OCI-LY7 (cell line): ENCODE measurements at regions not wholly inside any gene's neighbourhood (a gene's known extent, or its start where the extent isn't known, plus 50 kb on each side); places are given as distances from the start of the nearest gene placed in this dataset.

Source experiments
- BruUV-seq: library from RNA; stranded (reverse); fragments of 400-500 nt; replicated peaks from 2 replicates; lab custom pipeline; 2021; lab: Mats Ljungman, UMichigan
- CTCF ChIA-PET: fragments of 300-600 bp; sonication (Branson Sonifier 250); formaldehyde crosslinking; loops from one replicate; lab custom pipeline; 2022; ENCODE audit warnings: antibody characterized with exemption; ENCODE audit not compliant: unreplicated experiment; lab: Charles Lee
- POLR2A ChIA-PET: fragments of 300-600 bp; sonication (Branson Sonifier 250); formaldehyde crosslinking; loops from one replicate; lab custom pipeline; 2022; ENCODE audit warnings: antibody characterized with exemption; lab: Charles Lee
- DNase-seq: peaks from one replicate; pipeline ENCODE4 v3.0.0-alpha.2; 2015; ENCODE audit warnings: low spot score
- H2AFZ ChIP-seq: fragments of 200-600 bp; sonication (generic), shearing (Covaris generic); 2 replicates; pipeline ENCODE4 v1.6.1; 2014; ENCODE audit warnings: mild to moderate bottlenecking, antibody characterized with exemption, low read length, moderate library complexity
- H3K27ac ChIP-seq: fragments of 200-600 bp; sonication (generic); 2 replicates; pipeline ENCODE4 v1.5.1; 2014; ENCODE audit warnings: mixed run types, low read depth, mild to moderate bottlenecking, moderate library complexity, low read length, inconsistent platforms; ENCODE audit not compliant: poor library complexity, severe bottlenecking
- H3K36me3 ChIP-seq: fragments of 200-600 bp; sonication (generic); 2 replicates; pipeline ENCODE4 v1.6.1; 2014; ENCODE audit warnings: mild to moderate bottlenecking, antibody characterized with exemption, low read length, moderate library complexity, mixed read lengths; ENCODE audit not compliant: insufficient read depth
- H3K4me1 ChIP-seq: fragments of 200-600 bp; sonication (generic); 2 replicates; pipeline ENCODE4 v1.5.1; 2014; ENCODE audit warnings: mild to moderate bottlenecking, low read length; ENCODE audit not compliant: insufficient read depth, poor library complexity, severe bottlenecking
- H3K4me2 ChIP-seq: fragments of 200-600 bp; sonication (generic); 2 replicates; pipeline ENCODE4 v1.6.1; 2014; ENCODE audit warnings: mild to moderate bottlenecking, low read length
- H3K4me3 ChIP-seq: fragments of 200-600 bp; sonication (generic); 2 replicates; pipeline ENCODE4 v1.5.1; 2014; ENCODE audit warnings: mild to moderate bottlenecking, low read depth, low read length; ENCODE audit not compliant: poor library complexity, severe bottlenecking
- H3K79me2 ChIP-seq: fragments of 200-600 bp; sonication (generic); 2 replicates; pipeline ENCODE4 v1.6.1; 2016; ENCODE audit warnings: low read depth, mild to moderate bottlenecking, low read length, moderate library complexity, mixed read lengths; ENCODE audit not compliant: insufficient read depth
- H3K9me2 ChIP-seq: fragments of 200-600 bp; sonication (generic); 2 replicates; pipeline ENCODE4 v1.6.1; 2016; ENCODE audit warnings: mild to moderate bottlenecking, low read length, mixed read lengths; ENCODE audit not compliant: insufficient read depth
- H3K9me3 ChIP-seq: fragments of 200-600 bp; sonication (generic); 2 replicates; pipeline ENCODE4 v1.6.1; 2014; ENCODE audit warnings: mild to moderate bottlenecking, mixed run types, low read length, mixed read lengths
- H4K20me1 ChIP-seq: fragments of 200-600 bp; sonication (generic); 2 replicates; pipeline ENCODE4 v1.6.1; 2014; ENCODE audit warnings: mild to moderate bottlenecking, antibody characterized with exemption, low read length, moderate library complexity, mixed read lengths; ENCODE audit not compliant: insufficient read depth
- EZH2phosphoT487 ChIP-seq: fragments of 200-600 bp; sonication (generic); IDR thresholded peaks from 2 replicates; pipeline ENCODE4 v1.6.1; 2018; ENCODE audit warnings: low read depth, borderline replicate concordance, mild to moderate bottlenecking, mixed run types, antibody characterized with exemption, low read length, moderate library complexity, mixed read lengths
- intact Hi-C: fragments of 100-400 bp; cut with micrococcal nuclease; formaldehyde crosslinking; loops from one replicate; pipeline ENCODE4 v1.10.0; 2022; ENCODE audit not compliant: unreplicated experiment
- TF ChIP-seq, protein P1 (sequence below): fragments of 200-600 bp; sonication (generic); conservative IDR thresholded peaks from 2 replicates; pipeline ENCODE4 v1.5.1; 2014; ENCODE audit warnings: mild to moderate bottlenecking, antibody characterized with exemption, low read length, moderate library complexity, mixed read lengths

DNA sequence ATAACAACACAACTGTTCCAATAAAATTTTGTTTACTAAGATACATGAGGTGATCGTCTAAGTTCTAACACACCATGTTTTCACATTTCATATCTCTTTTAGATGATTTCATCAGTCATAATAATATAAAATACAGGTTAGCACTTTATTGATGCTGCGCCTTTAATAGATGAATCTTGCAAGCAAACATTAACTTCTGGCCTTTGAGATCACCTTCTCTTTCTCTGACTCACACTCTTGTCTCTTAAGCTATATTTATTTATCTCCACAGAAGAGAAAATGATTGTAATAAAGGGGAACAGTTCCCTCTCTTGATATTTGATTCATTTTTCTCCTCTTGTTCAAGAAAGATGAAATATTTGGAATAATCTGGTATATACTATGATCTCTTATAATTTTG lies 603.3 kb upstream of the POU3F3 start:
- TF ChIP-seq EZH2phosphoT487 = no peak
- TF ChIP-seq, protein P1, sequence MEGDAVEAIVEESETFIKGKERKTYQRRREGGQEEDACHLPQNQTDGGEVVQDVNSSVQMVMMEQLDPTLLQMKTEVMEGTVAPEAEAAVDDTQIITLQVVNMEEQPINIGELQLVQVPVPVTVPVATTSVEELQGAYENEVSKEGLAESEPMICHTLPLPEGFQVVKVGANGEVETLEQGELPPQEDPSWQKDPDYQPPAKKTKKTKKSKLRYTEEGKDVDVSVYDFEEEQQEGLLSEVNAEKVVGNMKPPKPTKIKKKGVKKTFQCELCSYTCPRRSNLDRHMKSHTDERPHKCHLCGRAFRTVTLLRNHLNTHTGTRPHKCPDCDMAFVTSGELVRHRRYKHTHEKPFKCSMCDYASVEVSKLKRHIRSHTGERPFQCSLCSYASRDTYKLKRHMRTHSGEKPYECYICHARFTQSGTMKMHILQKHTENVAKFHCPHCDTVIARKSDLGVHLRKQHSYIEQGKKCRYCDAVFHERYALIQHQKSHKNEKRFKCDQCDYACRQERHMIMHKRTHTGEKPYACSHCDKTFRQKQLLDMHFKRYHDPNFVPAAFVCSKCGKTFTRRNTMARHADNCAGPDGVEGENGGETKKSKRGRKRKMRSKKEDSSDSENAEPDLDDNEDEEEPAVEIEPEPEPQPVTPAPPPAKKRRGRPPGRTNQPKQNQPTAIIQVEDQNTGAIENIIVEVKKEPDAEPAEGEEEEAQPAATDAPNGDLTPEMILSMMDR = no peak
- no peaks in the 10 kb centered on the region for H4K20me1 ChIP-seq
- H3K9me2 ChIP-seq = no peaks in the 10 kb centered on the region; the same call in 1 of the 2 replicates
- ChIA-PET CTCF (no interaction called here), POLR2A (interaction anchor here (0.6 kb wide), 1 partner anchor 226 kb away, joined by 3 read pairs; no protein-coding TSS in a partner anchor)
- H3K4me1 ChIP-seq = no peaks in the 10 kb centered on the region
- H3K36me3 ChIP-seq = no peaks in the 10 kb centered on the region
- BruUV-seq = no TSS peak
- no peaks in the 10 kb centered on the region for H3K79me2 ChIP-seq
- intact Hi-C loops = no loop called here
- H2AFZ ChIP-seq = no peak overlapping the region
- H3K4me2 ChIP-seq = no peak overlapping the region
- no peak overlapping the region for H3K4me3 ChIP-seq
- H3K27ac ChIP-seq = no peak overlapping the region
- H3K9me3 ChIP-seq = no peaks in the 10 kb centered on the region
- DNase-seq = no peak

DNA sequence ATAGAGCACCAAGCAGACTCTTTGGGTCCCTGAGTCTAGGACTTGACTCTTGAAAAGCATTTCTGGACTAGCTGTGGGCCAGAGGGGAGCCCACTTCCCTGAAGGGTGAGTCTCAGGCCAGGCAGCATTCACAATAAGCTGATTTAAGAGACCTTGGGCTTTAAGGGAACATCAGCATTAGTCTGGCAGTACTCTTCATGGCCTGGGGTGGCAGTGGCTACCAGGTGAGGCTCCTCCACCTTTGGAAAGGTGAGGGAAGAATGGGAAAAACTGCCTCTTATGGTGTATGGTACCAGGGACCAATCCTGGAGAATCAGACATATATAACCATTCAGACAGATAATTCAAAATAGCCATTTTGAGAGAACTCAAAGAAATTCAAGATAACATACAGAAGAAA lies 599.9 kb upstream of the POU3F3 start:
- Histone ChIP-seq H3K4me2 (no peak overlapping the region), H3K9me3 (no peaks in the 10 kb centered on the region), H3K4me1 (no peaks in the 10 kb centered on the region), H3K79me2 (no peaks in the 10 kb centered on the region), H4K20me1 (no peaks in the 10 kb centered on the region), H3K9me2 (no peaks in the 10 kb centered on the region; the same call in 1 of the 2 replicates), H3K27ac (no peak overlapping the region), H3K36me3 (no peaks in the 10 kb centered on the region), H3K4me3 (no peak overlapping the region), H2AFZ (no peak overlapping the region)
- DNase-seq = no peak
- intact Hi-C loops = no loop called here
- ChIA-PET CTCF (no interaction called here), POLR2A (no interaction called here)
- TF ChIP-seq EZH2phosphoT487 = no peak
- TF ChIP-seq, protein P1 = 0 out of 2 replicates have a peak, but pooled peaks have one; percentile 22
- BruUV-seq = no TSS peak

DNA sequence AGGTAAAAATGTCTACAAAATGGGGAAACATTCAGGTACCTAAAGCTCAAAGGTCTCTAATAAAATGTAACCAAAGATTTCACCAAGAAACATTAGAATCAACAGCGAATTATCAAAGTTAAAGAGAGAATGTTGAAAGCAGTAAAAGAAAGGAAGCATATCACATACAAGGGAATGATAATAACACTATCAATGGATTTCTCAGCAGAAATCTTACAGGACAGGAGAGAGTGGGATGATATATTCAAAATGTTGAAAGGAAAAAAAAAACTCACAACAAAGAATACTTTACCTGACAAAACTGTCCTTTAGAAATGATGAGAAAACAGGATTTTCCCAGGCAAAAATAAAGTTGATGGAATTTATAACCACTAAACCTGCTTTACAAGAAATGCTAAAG lies 591.2 kb upstream of the POU3F3 start:
- H3K9me2 ChIP-seq = no peaks in the 10 kb centered on the region
- no peaks in the 10 kb centered on the region for H3K79me2 ChIP-seq
- no peak overlapping the region for H2AFZ ChIP-seq
- H3K36me3 ChIP-seq = no peaks in the 10 kb centered on the region
- no peaks in the 10 kb centered on the region for H3K9me3 ChIP-seq
- no peaks in the 10 kb centered on the region for H3K4me1 ChIP-seq
- intact Hi-C loops = no loop called here
- no peak overlapping the region for H3K4me2 ChIP-seq
- no peak for DNase-seq
- no peak overlapping the region for H3K4me3 ChIP-seq
- ChIA-PET POLR2A (no interaction called here), CTCF (no interaction called here)
- no peaks in the 10 kb centered on the region for H4K20me1 ChIP-seq
- no TSS peak for BruUV-seq
- no peak overlapping the region for H3K27ac ChIP-seq
- TF ChIP-seq EZH2phosphoT487 = no peak
- TF ChIP-seq, protein P1 = no peak
